ENCODE measurements at regions not wholly inside any gene's neighbourhood (a gene's known extent, or its start where the extent isn't known, plus 50 kb on each side); places are given as distances from the start of the nearest gene placed in this dataset.

DNA sequence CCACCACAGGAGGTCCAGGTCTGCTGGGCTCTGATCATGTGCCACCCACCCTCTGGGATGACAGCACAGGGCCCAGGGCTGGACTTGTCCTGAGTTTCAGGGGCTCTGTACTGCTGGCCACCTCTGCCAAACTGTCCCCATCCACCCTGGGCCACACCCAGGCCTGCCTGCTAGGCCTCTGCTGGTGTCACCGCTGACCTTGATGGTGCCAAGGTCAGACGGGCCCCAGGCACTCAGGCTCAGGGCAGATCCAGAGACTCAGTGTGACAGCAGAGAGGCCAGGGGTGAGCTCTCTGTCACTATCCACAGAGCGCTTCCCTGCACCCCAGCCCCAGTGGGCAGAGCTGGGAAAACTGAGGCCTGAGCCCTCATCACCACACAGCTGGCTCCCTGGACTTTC lies 75.6 kb downstream of the RMI2 start:
- intact Hi-C loops (cut with DNase I; ENCODE audit: low total_unique reads), result no loop called here
- no peak overlapping the region for H3K4me3 ChIP-seq (ENCODE audit: low read depth, poor library complexity, severe bottlenecking)
- WGBS, 2 donors, result 90 to 92% methylated on average over 2 to 3 of the region's 3 CpGs
- TF ChIP-seq CTCF (IDR thresholded peaks at IDR 0.05), result no peak
- no peak for TF ChIP-seq POLR2A (IDR thresholded peaks at IDR 0.05)
- DNase-seq (ENCODE audit: low spot score in 2 of 2), result no peak

DNA sequence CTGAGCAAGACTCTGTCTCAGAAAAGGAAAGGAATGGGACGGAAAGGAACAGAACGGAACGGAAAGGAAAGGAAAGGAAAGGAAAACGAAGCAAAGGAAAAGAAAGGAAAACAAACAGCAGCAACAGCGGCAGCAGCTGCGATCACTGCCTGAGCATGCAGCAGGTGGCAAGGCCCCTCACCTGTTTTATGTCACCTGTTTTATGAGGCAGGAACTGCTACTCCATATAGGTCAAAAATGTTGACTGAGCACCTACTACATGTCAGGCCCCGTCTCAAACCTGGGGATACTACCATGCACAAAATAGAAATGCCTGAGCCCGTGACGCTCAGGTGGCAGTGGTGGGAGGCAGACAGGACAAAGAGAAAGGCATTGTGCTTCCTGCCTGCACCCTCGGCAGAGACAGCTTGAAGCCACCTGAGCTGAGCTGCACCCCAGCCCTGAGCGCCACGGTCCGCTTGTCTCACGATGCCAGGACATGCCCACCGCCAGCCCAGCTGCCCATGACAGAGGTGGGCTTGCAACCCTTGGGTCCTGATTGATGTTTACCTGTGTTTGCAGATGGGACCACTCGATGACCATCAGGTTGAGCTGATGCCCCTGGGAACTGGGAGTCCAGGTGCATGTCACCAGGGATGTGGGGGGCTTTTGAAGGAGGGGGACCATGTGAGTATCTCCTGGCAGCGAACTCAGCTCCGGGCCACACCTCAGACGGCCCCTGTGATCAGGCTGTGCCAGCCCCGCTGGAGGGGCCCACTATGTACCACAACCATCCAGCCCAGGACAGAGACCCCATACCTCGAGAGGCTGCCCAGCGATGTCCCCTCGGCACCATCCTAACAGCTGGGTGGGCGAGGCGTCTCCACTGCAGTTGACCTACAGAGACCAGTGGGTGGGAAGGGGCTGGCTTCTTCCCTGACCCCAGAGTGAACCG lies 77.4 kb downstream of the RMI2 start:
- WGBS, 2 donors, result 82 to 84% methylated on average over 18 to 20 of the region's 26 CpGs
- no peak for TF ChIP-seq POLR2A (IDR thresholded peaks at IDR 0.05)
- no peak for TF ChIP-seq CTCF (IDR thresholded peaks at IDR 0.05)
- intact Hi-C loops (cut with DNase I; ENCODE audit: low total_unique reads), result no loop called here
- DNase-seq (ENCODE audit: low spot score in 2 of 2), result no peak
- no peak overlapping the region for H3K4me3 ChIP-seq (ENCODE audit: low read depth, poor library complexity, severe bottlenecking)

DNA sequence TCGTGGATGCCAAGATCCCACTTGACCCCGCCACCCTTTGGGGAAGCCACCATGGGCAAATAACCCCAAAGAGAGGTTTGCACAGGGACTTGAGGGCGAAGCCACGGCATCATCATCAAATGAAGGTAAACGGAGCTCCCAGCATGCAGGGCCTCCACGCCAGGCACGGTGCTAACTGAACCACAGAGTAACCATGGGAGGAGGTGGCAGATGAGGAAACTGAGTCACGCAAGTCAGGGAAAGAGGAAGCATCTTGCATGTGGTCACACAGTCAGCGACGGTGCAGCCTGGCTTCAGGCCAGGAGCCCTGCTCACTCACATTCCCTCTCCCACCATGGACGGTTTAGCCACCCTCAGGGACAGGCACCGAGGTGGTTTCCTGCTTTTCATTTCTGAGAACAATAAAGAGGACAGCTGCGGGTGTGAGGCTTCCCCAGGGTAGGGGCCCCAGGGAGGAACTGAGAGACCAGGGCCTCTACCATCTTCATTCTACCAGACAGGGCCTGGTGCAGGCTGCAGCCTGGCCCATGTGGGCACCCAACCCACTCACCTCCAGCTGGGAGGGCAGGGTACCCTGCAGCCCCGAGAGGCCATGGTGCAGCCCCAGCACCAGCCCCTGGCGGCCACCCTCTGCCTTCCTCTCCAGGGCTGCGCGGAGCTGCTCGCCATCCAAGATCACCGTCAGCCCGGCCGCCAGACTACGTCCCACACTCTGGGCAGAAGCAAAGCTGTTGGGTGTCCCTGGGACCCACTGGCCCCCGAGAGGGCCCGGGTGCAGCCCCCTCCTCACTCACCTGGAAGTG lies 78.3 kb downstream of the RMI2 start:
- TF ChIP-seq POLR2A (IDR thresholded peaks at IDR 0.05) (no peak), CTCF (IDR thresholded peaks at IDR 0.05) (no peak)
- no peak for DNase-seq (ENCODE audit: low spot score in 2 of 2)
- intact Hi-C loops (cut with DNase I; ENCODE audit: low total_unique reads), result no loop called here
- WGBS, 2 donors, result 78 to 82% methylated on average over 23 to 24 of the region's 24 CpGs
- H3K4me3 ChIP-seq (ENCODE audit: low read depth, poor library complexity, severe bottlenecking), result no peak overlapping the region

GRCh38 chr16:11424118-11424460 lies 78.8 kb downstream of the RMI2 start:
- TF ChIP-seq POLR2A (IDR thresholded peaks at IDR 0.05) (no peak), CTCF (IDR thresholded peaks at IDR 0.05) (no peak)
- intact Hi-C loops (cut with DNase I; ENCODE audit: low total_unique reads), result no loop called here

GRCh38 chr16:11425140-11425539 lies 79.9 kb downstream of the RMI2 start:
- H3K4me3 ChIP-seq (ENCODE audit: low read depth, poor library complexity, severe bottlenecking), result no peak overlapping the region
- no peak for TF ChIP-seq CTCF (IDR thresholded peaks at IDR 0.05)
- TF ChIP-seq POLR2A (IDR thresholded peaks at IDR 0.05), result no peak
- intact Hi-C loops (cut with DNase I; ENCODE audit: low total_unique reads), result no loop called here
- WGBS, 2 donors, result 82 to 88% methylated on average over 12 to 14 of the region's 14 CpGs
- no peak for DNase-seq (ENCODE audit: low spot score in 2 of 2)

More at GRCh38 chr16:11424118-11424460, 78.8 kb downstream of the RMI2 start:
- DNase-seq (ENCODE audit: low spot score in 2 of 2), result no peak
- H3K4me3 ChIP-seq (ENCODE audit: low read depth, poor library complexity, severe bottlenecking), result no peak overlapping the region
- 89 to 94% methylated on average over 14 to 15 of the region's 15 CpGs for WGBS, 2 donors
